MM.1S (cell line): ENCODE measurements at regions not wholly inside any gene's neighbourhood (a gene's known extent, or its start where the extent isn't known, plus 50 kb on each side); places are given as distances from the start of the nearest gene placed in this dataset.
A peak's percentile ranks its signal among the peaks of the same experiment; 100 is the strongest.

Source experiments
- EZH2phosphoT487 ChIP-seq: fragments of 300-600 bp; sonication (generic); IDR thresholded peaks from 2 replicates; pipeline ENCODE4 v1.6.1; 2018; ENCODE audit warnings: antibody characterized with exemption, low read length
- TF ChIP-seq, protein P1 (sequence below): fragments of 300-600 bp; sonication (generic); IDR thresholded peaks from 2 replicates; pipeline ENCODE4 v1.5.1; 2016; ENCODE audit warnings: antibody characterized with exemption, low read length, mixed read lengths

DNA sequence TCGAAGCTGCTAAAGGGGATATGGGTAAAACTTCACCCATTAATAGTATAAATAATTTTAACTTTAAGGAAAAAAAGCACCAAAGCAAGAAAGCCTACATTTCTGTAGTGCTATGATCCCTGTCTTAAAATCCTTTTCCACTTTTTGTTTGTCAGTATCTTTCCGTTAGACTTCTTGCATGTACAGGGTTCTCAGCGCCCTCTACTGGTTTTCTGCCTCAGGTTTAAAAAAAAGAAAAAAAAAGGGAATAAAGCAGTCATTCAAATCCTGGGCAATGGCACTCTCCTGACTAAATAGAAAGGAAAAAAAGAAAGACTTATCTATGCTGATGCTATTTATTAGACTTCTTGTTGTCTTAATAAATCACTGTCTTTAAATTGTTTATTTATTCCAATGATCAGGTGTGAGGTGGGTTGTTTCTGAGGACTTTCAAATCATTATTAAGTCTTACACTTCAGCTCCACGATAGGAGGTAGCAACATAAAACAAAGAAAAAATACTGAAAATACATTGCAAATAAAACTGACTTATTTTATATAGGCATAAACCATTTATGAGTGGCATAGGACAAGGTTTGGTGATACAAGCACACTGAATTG lies 475.4 kb upstream of the NR5A2 start:
- no peak for TF ChIP-seq EZH2phosphoT487
- TF ChIP-seq, protein P1, sequence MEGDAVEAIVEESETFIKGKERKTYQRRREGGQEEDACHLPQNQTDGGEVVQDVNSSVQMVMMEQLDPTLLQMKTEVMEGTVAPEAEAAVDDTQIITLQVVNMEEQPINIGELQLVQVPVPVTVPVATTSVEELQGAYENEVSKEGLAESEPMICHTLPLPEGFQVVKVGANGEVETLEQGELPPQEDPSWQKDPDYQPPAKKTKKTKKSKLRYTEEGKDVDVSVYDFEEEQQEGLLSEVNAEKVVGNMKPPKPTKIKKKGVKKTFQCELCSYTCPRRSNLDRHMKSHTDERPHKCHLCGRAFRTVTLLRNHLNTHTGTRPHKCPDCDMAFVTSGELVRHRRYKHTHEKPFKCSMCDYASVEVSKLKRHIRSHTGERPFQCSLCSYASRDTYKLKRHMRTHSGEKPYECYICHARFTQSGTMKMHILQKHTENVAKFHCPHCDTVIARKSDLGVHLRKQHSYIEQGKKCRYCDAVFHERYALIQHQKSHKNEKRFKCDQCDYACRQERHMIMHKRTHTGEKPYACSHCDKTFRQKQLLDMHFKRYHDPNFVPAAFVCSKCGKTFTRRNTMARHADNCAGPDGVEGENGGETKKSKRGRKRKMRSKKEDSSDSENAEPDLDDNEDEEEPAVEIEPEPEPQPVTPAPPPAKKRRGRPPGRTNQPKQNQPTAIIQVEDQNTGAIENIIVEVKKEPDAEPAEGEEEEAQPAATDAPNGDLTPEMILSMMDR, result peak; percentile 88
